MM.1S (cell line): ENCODE measurements at regions not wholly inside any gene's neighbourhood (a gene's known extent, or its start where the extent isn't known, plus 50 kb on each side); places are given as distances from the start of the nearest gene placed in this dataset.

Experiments
- DNase-seq: peaks from one replicate; pipeline ENCODE4 v3.0.0-alpha.2; 2015
- H2AFZ ChIP-seq: fragments of 300-600 bp; sonication (generic); 2 replicates; pipeline ENCODE4 v1.6.0; 2016; ENCODE audit warnings: antibody characterized with exemption, low read length
- H3F3A ChIP-seq: fragments of 300-600 bp; sonication (generic); 2 replicates; pipeline ENCODE4 v1.6.1; 2016; ENCODE audit warnings: mild to moderate bottlenecking, antibody characterized with exemption, low read length, moderate library complexity, mixed read lengths; ENCODE audit not compliant: insufficient read depth
- H3K27ac ChIP-seq: fragments of 300-600 bp; sonication (generic); 2 replicates; pipeline ENCODE4 v1.5.1; 2016; ENCODE audit warnings: mild to moderate bottlenecking, low read length
- H3K27me3 ChIP-seq: fragments of 300-600 bp; sonication (generic); replicated peaks from 2 replicates; pipeline ENCODE4 v1.6.0; 2016; ENCODE audit warnings: low read length; ENCODE audit not compliant: insufficient read depth
- H3K36me3 ChIP-seq: fragments of 300-600 bp; sonication (generic); replicated peaks from 2 replicates; pipeline ENCODE4 v1.6.1; 2016; ENCODE audit warnings: mild to moderate bottlenecking, low read length, mixed read lengths; ENCODE audit not compliant: insufficient read depth
- H3K4me1 ChIP-seq: fragments of 300-600 bp; sonication (generic); 2 replicates; pipeline ENCODE4 v1.6.1; 2016; ENCODE audit warnings: low read length, mixed read lengths
- H3K4me2 ChIP-seq: fragments of 300-600 bp; sonication (generic); 2 replicates; pipeline ENCODE4 v1.6.0; 2016; ENCODE audit warnings: low read depth, low read length
- H3K4me3 ChIP-seq: fragments of 300-600 bp; sonication (generic); 2 replicates; pipeline ENCODE4 v1.5.1; 2016; ENCODE audit warnings: low read length, mixed read lengths
- H3K79me2 ChIP-seq: fragments of 300-600 bp; sonication (generic); 2 replicates; pipeline ENCODE4 v1.6.1; 2016; ENCODE audit warnings: mixed run types, low read length, mixed read lengths
- H3K9ac ChIP-seq: fragments of 300-600 bp; sonication (generic); 2 replicates; pipeline ENCODE4 v1.6.1; 2016; ENCODE audit warnings: low read length, mixed read lengths
- H3K9me2 ChIP-seq: fragments of 300-600 bp; sonication (generic); replicated peaks from 2 replicates; pipeline ENCODE4 v1.6.1; 2016; ENCODE audit warnings: mild to moderate bottlenecking, low read length, mixed read lengths; ENCODE audit not compliant: insufficient read depth
- H3K9me3 ChIP-seq: fragments of 300-600 bp; sonication (generic); replicated peaks from 2 replicates; pipeline ENCODE4 v1.6.1; 2016; ENCODE audit warnings: mild to moderate bottlenecking, low read length, mixed read lengths; ENCODE audit not compliant: insufficient read depth
- H4K20me1 ChIP-seq: fragments of 300-600 bp; sonication (generic); 2 replicates; pipeline ENCODE4 v1.6.1; 2016; ENCODE audit warnings: mild to moderate bottlenecking, low read length, moderate library complexity, mixed read lengths; ENCODE audit not compliant: insufficient read depth
- CTCF ChIP-seq: fragments of 300-600 bp; sonication (generic); IDR thresholded peaks from 2 replicates; pipeline ENCODE4 v1.5.1; 2016; ENCODE audit warnings: antibody characterized with exemption, low read length, mixed read lengths
- EZH2 ChIP-seq: fragments of 300-600 bp; sonication (generic); optimal IDR thresholded peaks from 2 replicates; pipeline ENCODE3; 2017; ENCODE audit warnings: low read depth, mild to moderate bottlenecking, antibody characterized with exemption, low read length, mixed read lengths
- EZH2phosphoT487 ChIP-seq: fragments of 300-600 bp; sonication (generic); IDR thresholded peaks from 2 replicates; pipeline ENCODE4 v1.6.1; 2018; ENCODE audit warnings: antibody characterized with exemption, low read length

DNA sequence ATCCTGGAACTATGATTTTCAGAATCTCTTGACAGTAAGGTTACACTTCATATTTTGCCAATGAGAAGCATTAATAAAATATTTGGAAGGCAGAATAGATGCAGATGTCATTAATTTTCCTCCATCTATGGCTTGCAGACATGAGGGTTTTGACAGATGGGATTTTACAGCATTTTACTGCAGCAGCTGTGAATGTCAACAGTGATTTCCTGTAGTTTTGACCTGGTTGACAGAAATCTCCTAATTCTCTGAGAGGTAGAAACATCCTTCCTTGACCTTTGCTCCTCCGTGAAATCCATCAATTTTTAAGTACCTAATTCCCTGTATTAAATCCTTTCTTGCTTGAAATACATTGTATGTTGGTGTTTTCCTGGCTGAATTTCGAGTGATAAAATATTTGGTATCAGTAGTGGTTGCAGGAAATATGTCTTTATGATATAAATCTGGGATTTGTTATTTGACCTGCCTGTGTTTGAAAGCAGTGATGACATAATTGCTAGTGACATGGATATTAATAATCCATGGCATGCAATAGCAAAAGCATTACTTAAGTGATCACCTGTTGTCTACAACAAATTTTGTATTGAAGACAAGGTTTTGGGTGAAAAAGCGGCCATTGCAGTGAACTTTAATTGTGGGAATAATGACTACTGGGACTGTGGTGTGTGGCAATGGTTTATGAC is 73.9 kb downstream of the HLX start:
- Histone ChIP-seq H3K27ac (no peak overlapping the region), H2AFZ (no peak overlapping the region), H3K4me1 (no peaks in the 10 kb centered on the region), H3K4me3 (no peak overlapping the region), H3F3A (no peaks in the 10 kb centered on the region), H3K36me3 (no peaks in the 10 kb centered on the region), H3K9me3 (no peaks in the 10 kb centered on the region), H3K4me2 (no peak overlapping the region), H3K27me3 (no peaks in the 10 kb centered on the region), H3K9ac (no peak overlapping the region), H3K9me2 (no peaks in the 10 kb centered on the region), H4K20me1 (no peaks in the 10 kb centered on the region), H3K79me2 (no peaks in the 10 kb centered on the region)
- TF ChIP-seq CTCF (no peak), EZH2 (no peak), EZH2phosphoT487 (no peak)
- no peak for DNase-seq

DNA sequence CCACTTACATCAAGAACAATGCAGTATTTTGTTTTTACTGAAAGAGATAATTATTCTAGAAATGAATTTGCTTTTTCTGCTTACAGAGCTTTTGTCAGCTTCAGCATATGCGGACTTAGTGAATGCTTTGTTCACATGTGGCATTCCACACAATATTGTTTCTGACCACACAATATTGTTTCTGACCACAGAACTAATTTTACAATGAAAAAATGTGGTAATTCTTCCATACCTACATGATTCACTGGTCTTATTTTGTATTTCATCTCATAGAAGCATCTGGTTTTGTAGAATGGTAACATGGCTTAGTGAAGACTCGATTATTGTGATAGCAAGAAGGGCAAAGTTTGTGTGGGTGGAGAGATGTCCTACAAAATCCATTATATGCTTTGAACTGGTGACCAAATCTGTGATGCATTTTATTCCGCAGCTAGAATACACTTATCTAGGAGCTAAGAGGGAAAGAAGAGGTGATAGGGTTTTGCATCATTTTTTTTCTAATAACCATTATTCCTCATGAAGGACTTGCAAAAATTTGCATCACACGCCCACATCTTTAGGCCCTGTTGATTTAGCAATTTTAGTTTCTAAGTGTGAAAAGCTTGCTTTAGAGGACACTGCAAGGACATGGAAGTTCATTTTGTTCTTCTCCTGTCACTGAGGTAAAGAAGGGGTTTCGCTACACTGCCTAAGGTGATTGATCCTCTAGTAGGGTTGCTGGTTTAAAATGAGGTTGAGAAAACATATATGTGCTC is 75.3 kb downstream of the HLX start:
- H3K4me3 ChIP-seq = no peak overlapping the region
- DNase-seq = no peak
- H2AFZ ChIP-seq = no peak overlapping the region
- no peaks in the 10 kb centered on the region for H3F3A ChIP-seq
- no peaks in the 10 kb centered on the region for H3K9me3 ChIP-seq
- TF ChIP-seq EZH2phosphoT487 (no peak), EZH2 (no peak), CTCF (no peak)
- no peaks in the 10 kb centered on the region for H3K9me2 ChIP-seq
- no peaks in the 10 kb centered on the region for H3K79me2 ChIP-seq
- no peak overlapping the region for H3K27ac ChIP-seq
- no peak overlapping the region for H3K9ac ChIP-seq
- no peaks in the 10 kb centered on the region for H4K20me1 ChIP-seq
- H3K4me2 ChIP-seq = no peak overlapping the region
- no peaks in the 10 kb centered on the region for H3K36me3 ChIP-seq
- H3K4me1 ChIP-seq = no peaks in the 10 kb centered on the region
- H3K27me3 ChIP-seq = no peaks in the 10 kb centered on the region

- Histone ChIP-seq H3K9me3 (no peaks in the 10 kb centered on the region), H3K9ac (no peak overlapping the region), H2AFZ (no peak overlapping the region), H3K79me2 (no peaks in the 10 kb centered on the region), H3F3A (no peaks in the 10 kb centered on the region), H3K4me3 (no peak overlapping the region), H3K9me2 (no peaks in the 10 kb centered on the region), H3K36me3 (no peaks in the 10 kb centered on the region), H3K4me2 (no peak overlapping the region), H3K27me3 (no peaks in the 10 kb centered on the region), H3K4me1 (no peaks in the 10 kb centered on the region), H4K20me1 (no peaks in the 10 kb centered on the region), H3K27ac (no peak overlapping the region)
- no peak for DNase-seq
- TF ChIP-seq EZH2 = no peak
- no peak for TF ChIP-seq EZH2phosphoT487
- TF ChIP-seq CTCF = no peak
These were observed 75.9 kb downstream of the HLX start for GRCh38 chr1:220955116-220955515.
